H1 (cell line): ENCODE measurements at regions not wholly inside any gene's neighbourhood (a gene's known extent, or its start where the extent isn't known, plus 50 kb on each side); places are given as distances from the start of the nearest gene placed in this dataset.

ENCODE experiments used
- E2F6 ChIP-seq: IDR thresholded peaks from 2 replicates; pipeline ENCODE4 v1.6.1; 2012; ENCODE audit warnings: inconsistent platforms
- POU5F1 ChIP-seq: IDR thresholded peaks from 2 replicates; pipeline ENCODE4 v1.6.1; 2011; ENCODE audit warnings: low read depth, mild to moderate bottlenecking, low read length, moderate library complexity

GRCh38 chr5:107005161-107005560 is 665.6 kb downstream of the EFNA5 start (continued):
- TF ChIP-seq E2F6 (no peak), POU5F1 (no peak)
- TF ChIP-seq, all 59 proteins: peak for 0
